GM19324 (cell line): ENCODE measurements at regions not wholly inside any gene's neighbourhood (a gene's known extent, or its start where the extent isn't known, plus 50 kb on each side); places are given as distances from the start of the nearest gene placed in this dataset.

Experiments
- ATAC-seq: cut with Tn5 transposase; IDR thresholded peaks from one replicate; pipeline ENCODE4 v1.9.1; 2021; ENCODE audit warnings: mild to moderate bottlenecking, moderate library complexity; ENCODE audit not compliant: unreplicated experiment, low FRiP score

DNA sequence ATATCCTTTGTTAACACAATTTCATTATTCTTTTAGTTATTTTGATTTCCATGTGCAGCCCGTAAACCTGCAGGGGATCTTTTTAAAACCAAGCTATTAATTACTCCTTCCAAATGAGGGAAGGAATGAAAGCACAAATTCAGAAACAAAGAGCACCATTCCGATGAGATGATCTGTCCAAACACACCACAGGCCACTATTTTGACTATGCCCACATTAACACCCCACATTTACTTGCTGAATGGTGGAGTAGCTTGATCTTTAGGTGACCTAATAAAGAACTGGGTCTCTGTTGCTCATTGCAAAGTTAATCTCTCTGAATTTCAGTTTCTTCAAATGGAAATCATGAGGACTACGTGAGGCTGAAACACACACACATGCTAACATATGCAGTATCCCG, 218.0 kb downstream of the IRS1 start:
- ATAC-seq: no peak

DNA sequence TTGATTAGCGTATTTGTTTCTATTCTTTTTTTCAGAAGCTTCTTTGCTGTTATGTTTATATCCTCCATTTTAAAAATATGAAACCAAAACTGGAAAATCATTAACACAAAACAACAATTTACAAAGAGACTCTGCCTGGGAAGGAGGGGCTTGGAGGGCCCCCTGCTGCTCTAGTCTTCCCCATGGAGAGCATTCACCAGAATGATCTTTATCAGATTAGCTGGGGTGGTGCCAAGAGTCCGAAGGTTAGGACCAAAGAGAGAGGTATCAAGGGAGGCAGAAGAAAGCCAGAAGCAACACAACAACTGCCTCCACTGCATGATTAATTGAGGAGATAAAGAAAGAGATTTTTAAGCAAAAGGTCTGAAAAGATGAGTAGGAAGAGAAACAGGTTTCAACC, 218.6 kb downstream of the IRS1 start:
- no peak for ATAC-seq

DNA sequence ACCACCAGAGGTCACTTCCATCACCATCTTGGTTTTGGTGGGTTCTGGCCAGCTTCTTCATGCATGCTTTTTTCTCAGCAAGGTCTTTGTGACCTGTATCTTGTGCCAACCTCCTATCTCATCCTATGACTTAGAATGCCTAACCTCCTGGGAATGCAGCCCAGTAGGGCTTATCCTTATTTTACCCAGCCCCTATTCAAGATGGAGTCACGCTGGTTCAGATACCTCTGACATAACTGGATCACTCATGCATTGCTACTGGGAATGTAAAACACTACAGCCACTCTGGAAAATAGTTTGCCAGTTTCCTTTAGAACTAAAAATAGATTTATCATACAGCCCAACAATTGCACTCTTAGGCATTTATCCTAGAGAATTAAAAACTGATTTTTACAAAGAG, 219.2 kb downstream of the IRS1 start:
- ATAC-seq: no peak

DNA sequence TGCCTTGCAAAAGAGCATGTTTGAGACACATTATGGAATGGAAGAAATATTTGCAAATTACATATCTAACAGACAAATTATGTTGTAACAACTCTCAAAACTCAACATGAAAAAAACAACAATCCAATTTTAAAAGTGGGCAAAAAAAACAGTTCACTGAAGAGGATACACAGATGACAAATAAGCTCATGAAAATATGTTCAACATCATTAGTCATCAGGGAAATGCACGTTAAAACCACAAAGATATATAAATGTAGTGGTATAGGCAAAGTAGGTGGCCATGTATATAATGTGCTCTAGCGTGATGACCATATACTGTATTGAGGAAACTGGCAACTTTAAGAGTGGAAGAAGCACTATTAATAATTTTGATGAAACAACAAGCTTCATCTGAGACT, 220.1 kb downstream of the IRS1 start:
- ATAC-seq: no peak

DNA sequence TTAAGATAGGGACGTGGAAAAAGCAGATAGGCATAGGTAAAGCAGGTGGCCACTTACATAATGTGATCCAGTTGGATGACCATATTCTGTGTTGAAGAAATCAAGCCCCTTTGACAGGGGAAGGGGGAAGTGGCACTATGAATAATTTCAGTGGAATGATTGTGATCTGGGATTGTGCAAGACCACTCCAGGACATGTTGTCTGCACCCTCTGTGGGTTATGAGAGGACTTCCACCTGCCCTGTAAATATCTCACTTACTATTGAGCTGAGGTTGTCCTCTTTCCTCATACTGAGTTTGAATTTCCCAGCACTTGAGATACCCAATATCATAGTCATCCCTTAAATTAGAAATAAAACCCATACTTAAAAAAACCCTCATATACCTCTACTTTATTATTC, 220.7 kb downstream of the IRS1 start:
- ATAC-seq: no peak

DNA sequence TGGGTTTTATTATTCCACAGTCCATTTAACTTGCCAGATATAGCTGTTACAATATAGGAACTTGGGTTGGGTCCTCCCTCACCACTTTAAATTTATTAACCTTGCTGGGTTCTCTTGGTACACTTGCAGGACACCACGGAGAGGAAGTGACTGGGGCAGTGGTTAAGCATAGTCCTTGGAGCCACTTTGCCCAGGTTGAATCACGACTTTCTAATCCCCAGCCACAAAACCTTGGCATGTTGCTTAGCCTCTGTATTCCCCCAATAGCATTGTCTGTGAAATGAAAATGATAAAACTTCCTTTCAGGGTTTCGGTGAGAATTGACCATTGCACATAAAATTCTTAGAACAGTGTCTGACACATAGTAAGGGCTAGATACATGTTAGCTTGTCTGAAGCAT, 221.2 kb downstream of the IRS1 start:
- no peak for ATAC-seq

DNA sequence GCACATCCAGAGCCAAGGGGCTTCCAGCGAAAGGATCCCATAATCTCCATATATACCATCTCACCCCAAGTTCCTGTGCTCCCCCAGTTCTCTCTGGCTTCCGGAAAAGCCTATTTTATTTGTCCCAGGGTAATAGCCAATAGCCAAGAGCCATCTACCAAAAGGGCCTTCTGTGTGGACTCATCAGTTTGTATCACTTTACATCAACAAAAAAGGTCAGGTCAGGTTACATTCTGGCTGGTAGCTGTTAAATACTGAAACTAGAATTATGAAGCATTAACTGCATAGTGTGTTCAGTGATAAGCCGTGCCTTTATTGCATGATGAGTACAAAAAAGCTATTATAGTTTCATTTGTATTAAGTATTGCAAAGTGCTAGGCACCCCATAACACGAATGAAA, 223.7 kb downstream of the IRS1 start:
- no peak for ATAC-seq

DNA sequence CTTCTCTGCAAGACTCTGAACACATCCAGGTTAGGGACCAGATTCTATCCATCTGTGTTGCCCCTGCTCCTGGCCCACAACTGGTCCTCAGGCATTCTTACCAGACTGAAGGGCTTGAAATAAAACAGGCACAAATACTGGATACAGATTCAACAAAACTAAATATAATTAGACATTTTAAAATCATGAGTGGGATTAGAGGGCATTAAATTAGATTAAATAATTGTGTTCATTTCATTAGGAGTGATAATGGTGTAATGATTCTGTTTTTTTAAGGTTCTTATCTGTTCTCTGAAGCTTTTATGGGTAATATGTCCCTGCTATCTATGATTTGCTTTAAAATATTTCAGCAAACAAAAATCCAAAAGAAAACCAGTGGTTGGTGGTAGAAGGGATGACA, 226.5 kb downstream of the IRS1 start:
- no peak for ATAC-seq

DNA sequence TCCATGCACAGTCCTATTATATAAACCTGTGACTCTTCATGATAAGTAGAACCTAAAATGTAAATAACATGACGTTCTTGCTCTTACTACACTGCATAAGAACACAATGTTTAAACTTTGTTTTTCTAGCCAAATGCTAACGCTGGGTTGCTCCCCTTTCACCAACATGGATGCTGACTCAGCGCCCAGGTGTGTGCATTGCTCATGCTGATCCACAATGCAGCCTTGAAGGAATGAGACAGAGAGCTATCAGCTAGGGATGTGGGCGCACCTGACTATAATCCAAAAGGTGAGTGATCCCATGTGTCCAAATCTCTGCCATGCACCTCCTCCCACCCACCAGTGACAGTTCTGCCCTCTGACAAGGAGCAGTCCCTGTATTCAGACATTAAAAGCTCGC, 235.0 kb downstream of the IRS1 start:
- no peak for ATAC-seq

DNA sequence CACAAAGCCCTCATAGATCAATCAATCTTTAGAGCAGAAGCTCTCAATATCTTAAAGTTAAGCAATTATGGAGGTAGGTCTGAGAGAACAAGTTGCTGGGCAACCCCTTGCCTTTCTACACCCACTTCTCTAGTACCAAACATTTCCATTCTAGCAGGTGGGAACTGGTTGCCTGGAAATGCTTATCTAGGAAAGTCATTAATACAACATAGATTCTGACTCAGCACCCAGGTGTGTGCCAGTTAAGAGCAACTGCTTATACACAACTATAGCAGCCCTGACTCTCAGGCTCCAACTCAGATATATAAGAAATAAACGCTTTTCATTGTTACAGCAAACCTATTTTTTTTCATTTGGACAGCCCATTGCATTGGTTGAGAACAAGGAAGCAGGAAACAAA, 237.7 kb downstream of the IRS1 start:
- ATAC-seq: no peak

DNA sequence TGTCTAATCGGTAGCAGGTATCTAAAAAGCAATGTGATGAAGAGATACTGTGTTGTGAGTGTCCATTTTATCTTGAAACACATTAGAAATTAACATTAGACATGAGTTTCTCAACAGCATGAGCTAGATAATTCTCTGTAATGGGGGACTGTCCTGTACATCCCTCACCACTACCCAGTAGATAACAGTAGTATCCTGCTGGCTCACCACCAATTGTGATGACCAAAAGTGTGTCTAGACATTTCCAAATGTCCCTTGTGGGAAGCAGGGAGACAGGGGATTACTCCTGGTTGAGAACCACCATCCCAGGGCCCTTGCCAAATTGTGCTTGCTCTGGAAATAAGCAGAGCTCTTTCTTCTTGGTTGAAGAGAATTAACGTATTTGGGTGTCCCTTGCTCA, 239.3 kb downstream of the IRS1 start:
- ATAC-seq: no peak

DNA sequence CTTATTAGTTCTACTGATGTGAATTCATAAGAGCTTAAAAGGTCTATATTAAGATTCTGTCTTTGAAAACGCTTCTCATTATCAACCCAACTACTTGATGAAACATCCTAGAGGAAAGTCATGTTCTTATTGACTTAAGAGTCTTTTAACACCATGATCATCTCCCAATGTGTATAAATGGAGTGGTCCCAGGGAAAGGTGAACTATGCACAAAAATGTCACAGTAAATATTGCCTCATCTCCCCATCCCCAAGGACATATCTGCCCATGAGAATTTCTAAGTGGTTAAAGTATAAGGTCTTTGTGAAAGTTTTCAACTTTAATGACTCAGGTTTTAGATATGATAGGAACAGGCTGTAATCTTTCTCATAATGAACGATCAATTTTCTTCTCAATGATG, 240.1 kb downstream of the IRS1 start:
- no peak for ATAC-seq

DNA sequence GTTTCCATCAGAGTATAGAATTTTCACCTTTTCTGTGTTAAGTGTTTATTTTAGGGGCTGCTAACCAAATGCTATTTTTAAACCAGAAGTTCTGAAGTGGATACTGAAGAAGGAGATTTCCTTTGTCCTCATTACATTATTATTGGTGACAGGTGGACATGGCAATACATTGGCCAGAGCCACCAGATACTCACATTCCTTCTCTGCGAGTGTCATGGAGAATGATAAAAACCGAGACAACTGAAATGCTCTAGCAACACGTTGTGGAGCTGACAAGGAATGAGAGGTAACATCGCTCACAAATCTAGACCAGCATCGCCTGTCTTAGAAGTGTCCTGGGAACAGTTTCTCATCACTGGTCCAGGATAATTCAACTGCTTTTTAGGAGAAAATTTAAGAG, 241.2 kb downstream of the IRS1 start:
- no peak for ATAC-seq

DNA sequence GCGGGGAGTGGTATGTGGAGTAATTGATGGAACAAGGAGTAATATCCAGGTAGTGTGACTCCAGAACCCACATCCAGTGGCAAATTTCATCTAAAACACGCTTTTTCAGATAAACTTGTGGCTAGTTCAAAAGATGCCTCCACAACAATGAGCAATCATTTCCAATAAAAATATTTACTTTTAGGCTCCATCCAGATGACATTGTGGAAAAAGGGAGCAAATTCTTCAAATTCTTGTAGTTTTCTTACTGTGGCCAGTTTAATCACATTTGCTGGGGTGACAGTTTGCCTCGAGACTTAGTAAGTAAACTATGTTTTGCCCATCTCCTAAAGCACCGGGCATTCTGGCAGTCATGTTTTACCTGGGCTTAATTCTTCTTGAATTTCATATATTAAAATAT, 243.6 kb downstream of the IRS1 start:
- ATAC-seq: no peak

DNA sequence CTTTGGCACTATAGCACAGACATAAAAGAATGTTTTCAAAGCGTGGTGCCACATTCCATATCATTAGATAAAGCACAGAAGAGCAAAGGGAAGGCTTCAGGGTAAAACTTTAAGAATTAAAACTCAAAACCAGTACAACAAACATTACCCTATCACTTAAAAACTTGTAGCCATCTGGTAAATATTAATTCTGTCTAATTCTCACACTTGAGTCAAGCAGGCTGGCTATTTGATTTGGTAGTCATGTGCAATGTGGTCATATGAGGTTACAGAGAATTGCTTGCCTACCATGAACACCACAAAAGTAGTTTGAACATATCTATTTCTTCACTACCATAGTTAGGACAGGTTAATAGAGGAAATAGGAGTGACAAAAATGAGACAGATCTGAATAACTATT, 244.9 kb downstream of the IRS1 start:
- no peak for ATAC-seq

DNA sequence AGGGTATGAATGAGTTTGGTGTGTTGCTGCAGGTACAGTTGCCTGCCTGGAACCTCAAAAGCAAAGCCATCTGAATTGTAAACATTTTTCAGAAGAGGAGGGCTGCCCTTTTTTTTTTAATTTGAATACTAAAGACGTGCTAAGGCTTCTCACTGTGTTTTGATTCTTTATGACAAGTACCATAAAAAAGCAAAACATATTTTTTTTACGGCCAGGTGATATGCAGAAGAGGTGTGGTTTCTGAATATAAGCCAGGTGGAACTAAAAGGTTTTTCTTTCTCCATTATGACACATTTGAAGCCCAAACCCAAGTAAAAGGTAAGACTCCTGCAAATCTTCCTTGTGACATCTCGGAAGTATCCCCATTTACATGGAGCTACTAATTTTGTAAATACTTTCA, 246.3 kb downstream of the IRS1 start:
- no peak for ATAC-seq

DNA sequence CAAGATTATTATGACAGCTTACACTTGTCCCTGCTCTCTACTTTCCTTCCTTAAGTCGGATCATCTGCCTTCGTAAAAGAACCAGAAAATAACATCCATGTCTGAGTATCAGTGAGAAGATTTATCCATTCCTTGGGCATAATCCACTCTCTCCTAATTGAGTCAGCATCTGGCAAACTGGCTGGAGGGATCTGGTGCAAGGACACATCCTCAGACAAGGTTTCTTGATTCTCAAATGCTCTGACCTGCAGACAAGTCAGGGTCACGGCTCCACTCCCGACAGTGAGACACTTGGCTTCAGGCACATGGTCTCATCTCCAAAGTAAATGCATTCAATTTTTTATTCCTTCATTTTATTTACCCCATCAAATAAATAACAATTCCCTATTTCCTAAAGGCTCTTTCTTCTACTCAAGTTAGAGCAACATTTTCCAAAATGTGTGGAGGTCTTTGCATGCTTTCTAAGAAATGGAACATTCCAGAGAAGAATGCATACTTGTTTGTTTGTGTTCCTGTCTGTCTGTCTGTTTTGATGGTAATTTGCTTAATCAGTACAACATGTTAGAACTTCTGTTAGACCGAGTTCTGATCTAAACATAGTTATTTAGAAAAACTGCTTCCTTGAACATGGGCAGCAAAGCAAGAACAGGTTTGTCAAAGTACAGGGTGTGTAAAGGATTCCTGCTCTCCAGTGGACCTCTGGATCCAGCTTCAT, 246.9 kb downstream of the IRS1 start:
- ATAC-seq: no peak

DNA sequence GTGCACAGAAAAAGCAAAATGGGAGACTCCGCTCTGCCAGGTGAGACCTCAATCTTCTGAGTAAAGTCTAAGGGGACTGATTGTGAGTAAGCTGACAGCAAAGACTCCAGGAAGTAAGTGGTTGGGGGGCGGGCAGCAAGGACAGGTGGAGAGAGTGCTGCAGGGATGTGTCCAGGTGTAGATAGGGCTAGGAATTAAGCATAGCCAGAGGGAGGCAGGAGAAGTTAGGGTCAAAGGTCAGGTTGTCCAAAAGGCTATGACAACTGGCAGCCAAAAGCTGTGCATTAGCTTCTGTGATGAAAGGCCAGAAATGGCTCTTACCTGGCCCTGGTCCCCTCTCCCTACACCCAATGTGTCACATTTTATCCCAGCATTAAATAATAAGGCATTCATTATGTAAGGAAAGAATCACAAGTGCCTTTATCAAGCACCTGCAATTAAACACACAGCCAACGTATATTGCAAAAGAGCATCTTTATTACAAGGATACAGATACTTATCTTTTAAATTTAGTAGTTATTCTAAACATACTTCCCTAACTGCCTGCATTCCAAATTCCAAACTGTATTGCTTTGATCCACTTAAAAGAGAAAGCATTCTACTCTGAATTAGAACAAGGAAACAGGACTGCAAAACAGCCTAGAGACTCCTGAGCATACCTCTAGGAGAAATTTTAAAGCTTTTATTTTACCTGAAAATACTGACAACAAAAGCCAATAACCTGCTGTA, 247.9 kb downstream of the IRS1 start:
- ATAC-seq: no peak

DNA sequence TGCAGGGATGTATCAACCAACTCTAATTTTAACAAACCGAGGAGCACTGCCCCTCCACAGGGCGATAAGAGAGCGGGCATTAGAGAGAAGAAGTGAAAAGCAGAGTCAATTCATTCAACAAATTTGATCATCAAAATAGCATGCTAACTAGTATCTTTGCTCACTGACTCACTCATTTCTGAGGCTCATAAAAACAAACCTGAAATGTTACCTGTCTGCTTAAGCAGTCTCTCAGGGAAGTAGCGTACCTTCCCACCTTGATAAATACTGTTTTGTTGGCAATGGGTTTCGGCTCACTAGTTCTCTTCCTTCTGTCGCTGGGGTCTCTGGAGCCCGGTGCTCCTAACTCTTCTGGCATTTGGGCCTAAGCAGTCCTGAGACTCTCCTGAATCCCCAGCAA, 248.8 kb downstream of the IRS1 start:
- no peak for ATAC-seq

DNA sequence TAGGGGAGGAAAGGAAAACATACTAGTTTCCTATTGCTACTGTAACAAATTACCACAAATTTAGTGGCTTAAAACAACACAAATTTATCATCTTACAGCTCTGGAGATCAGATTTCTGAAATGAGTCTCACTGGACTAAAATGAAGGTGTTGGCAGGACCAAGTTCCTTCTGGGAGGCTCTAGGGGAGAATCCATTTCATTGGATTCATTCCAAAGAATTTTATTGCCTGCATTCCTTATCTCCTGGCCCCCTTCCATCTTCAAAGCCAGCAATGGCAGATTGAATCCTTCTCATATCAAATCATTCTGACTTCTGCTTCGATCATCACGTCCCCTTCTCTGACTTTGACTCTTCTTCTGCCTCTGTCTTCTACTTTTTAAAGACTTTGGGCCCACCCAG, 250.9 kb downstream of the IRS1 start:
- no peak for ATAC-seq

DNA sequence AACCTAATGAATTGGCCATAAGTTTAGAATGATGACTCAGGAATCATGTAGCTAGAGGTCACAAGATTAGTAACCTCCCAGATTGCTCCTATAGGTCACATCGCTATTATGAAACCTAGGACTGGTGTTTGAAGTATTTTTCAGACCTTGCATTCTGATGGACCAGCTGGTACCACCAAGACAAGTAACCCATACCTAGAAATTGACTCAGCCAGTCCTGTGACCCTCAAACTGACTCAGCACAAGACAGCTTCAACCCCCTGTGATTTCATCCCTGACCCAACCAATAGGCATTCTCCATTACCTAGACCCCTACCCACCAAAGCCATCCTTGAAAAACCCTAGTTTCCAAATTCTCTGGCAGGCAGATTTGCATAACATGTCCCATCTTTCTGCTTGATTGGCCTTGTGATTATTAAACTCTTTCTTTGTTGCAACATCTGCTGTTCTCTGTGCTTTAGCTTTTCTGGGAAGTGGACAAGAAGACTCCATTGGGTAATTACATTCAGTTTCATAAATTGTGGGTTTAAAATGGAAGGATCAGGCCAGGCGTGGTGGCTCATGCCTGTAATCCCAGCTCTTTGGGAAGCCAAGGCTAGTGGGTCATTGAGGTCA, 254.9 kb downstream of the IRS1 start:
- no peak for ATAC-seq
